ENCODE measurements at regions not wholly inside any gene's neighbourhood (a gene's known extent, or its start where the extent isn't known, plus 50 kb on each side); places are given as distances from the start of the nearest gene placed in this dataset.

GRCh38 chr1:61616830-61617229, 108.1 kb downstream of the TM2D1 start:
- Histone ChIP-seq H3K9me3 (ENCODE audit: control insufficient read depth, low read depth, low read length) (no peaks in the 10 kb centered on the region), H3K9ac (ENCODE audit: extremely low read depth, insufficient read length, low read length) (no peak overlapping the region), H3K4me2 (ENCODE audit: insufficient read depth, insufficient read length, low read length) (no peak overlapping the region), H3K27me3 (ENCODE audit: insufficient read depth, low read length) (no peaks in the 10 kb centered on the region), H2BK15ac (ENCODE audit: low read depth, low read length) (no peak overlapping the region), H3K79me2 (ENCODE audit: insufficient read depth, low read length) (no peaks in the 10 kb centered on the region), H3K56ac (ENCODE audit: insufficient read length, low read depth, low read length) (no peak overlapping the region), H4K5ac (ENCODE audit: insufficient read length, low read depth, low read length) (no peak overlapping the region), H4K91ac (ENCODE audit: insufficient read length, low read depth, low read length) (no peak overlapping the region), H3K4me1 (ENCODE audit: insufficient read depth, low read length) (no peaks in the 10 kb centered on the region), H2BK5ac (ENCODE audit: insufficient read length, low read length) (no peak overlapping the region), H3K23me2 (ENCODE audit: insufficient read length, low read depth, low read length, poor library complexity, severe bottlenecking) (no peaks in the 10 kb centered on the region), H3K4ac (ENCODE audit: low read depth, low read length) (no peak overlapping the region), H4K20me1 (ENCODE audit: control insufficient read depth, insufficient read depth, insufficient read length) (no peaks in the 10 kb centered on the region), H3K27ac (ENCODE audit: insufficient read length, low read depth, low read length) (no peak overlapping the region), H2BK20ac (ENCODE audit: low read depth, low read length, poor library complexity, severe bottlenecking) (no peak overlapping the region), H3K14ac (ENCODE audit: insufficient read depth, low read length) (no peak overlapping the region), H3K23ac (ENCODE audit: insufficient read length, low read depth, low read length) (no peak overlapping the region), H2AFZ (ENCODE audit: low read length) (no peak overlapping the region), H2BK120ac (ENCODE audit: low read depth, low read length, poor library complexity, severe bottlenecking) (no peak overlapping the region), H3K79me1 (ENCODE audit: insufficient read depth, low read depth, low read length, poor library complexity, severe bottlenecking) (no peaks in the 10 kb centered on the region), H3K18ac (ENCODE audit: insufficient read length, low read depth, low read length) (no peak overlapping the region), H4K8ac (replicated peaks; ENCODE audit: insufficient read length, low read depth, low read length) (no peak overlapping the region), H2BK12ac (ENCODE audit: insufficient read length, low read depth, low read length) (no peak overlapping the region), H2AK5ac (ENCODE audit: insufficient read length, low read length) (no peak overlapping the region), H3T11ph (ENCODE audit: low read length) (no peak overlapping the region)
- WGBS (ENCODE audit: extremely low coverage, insufficient read length, low lambda C conversion rate), result no CpG with 5 or more reads among the region's 3 CpGs
- DNase-seq, result no peak
- Mint-ChIP-seq H3K4me1 (peaks cover 8 to 10% of the 10 kb centered on the region in 2 experiments), H3K9me3 (no peaks in the 10 kb centered on the region), H3K36me3 (ENCODE audit: insufficient read depth in 1 of 3, low read depth in 3 of 3) (no peaks in the 10 kb centered on the region), H3K27ac (no peak overlapping the region), H3K27me3 (ENCODE audit: low read depth) (no peaks in the 10 kb centered on the region; the same call in 1 of the 2 replicates), H3K4me3 (no peak overlapping the region)
- no peak for TF ChIP-seq CTCF (conservative IDR thresholded peaks at IDR 0.05)

Data from H9 (cell line).